ENCODE measurements at regions not wholly inside any gene's neighbourhood (a gene's known extent, or its start where the extent isn't known, plus 50 kb on each side); places are given as distances from the start of the nearest gene placed in this dataset.

- no peak for TF ChIP-seq CTCF (IDR thresholded peaks at IDR 0.05; ENCODE audit: insufficient read depth, low read depth, low read length)
- TF ChIP-seq EZH2 (IDR thresholded peaks at IDR 0.05; ENCODE audit: insufficient read depth, low read length), result no peak
Observed at GRCh38 chr9:68648164-68648563, 56.9 kb upstream of the PIP5K1B start.
